ENCODE measurements at regions not wholly inside any gene's neighbourhood (a gene's known extent, or its start where the extent isn't known, plus 50 kb on each side); places are given as distances from the start of the nearest gene placed in this dataset.

- no peak for DNase-seq
Measured at GRCh38 chr12:111310076-111310870, 58.6 kb downstream of the PHETA1 start.

- DNase-seq: no peak
Measured at GRCh38 chr12:111309584-111309983, 59.3 kb downstream of the PHETA1 start.

- DNase-seq: no peak
Measured at GRCh38 chr12:111308473-111308872, 60.4 kb downstream of the PHETA1 start.

GRCh38 chr12:111304642-111305071 lies 64.2 kb downstream of the PHETA1 start:
- DNase-seq: no peak

- no peak for DNase-seq
Measured at GRCh38 chr12:111303531-111303930, 65.4 kb downstream of the PHETA1 start.

GRCh38 chr12:111298582-111299436 lies 70.1 kb downstream of the PHETA1 start:
- peak; percentile 42 for DNase-seq

GRCh38 chr12:111297703-111298426 lies 71.0 kb downstream of the PHETA1 start:
- DNase-seq: no peak

GRCh38 chr12:111296906-111297463 lies 71.9 kb downstream of the PHETA1 start:
- DNase-seq: no peak

GRCh38 chr12:111295176-111295575 lies 73.7 kb downstream of the PHETA1 start:
- no peak for DNase-seq

- DNase-seq: no peak
Measured at GRCh38 chr12:111293266-111294009, 75.5 kb downstream of the PHETA1 start.

GRCh38 chr12:111291357-111291756 lies 77.5 kb downstream of the PHETA1 start:
- DNase-seq: no peak

GRCh38 chr12:111288771-111289170 lies 80.1 kb downstream of the PHETA1 start:
- DNase-seq: no peak

GRCh38 chr12:111287125-111287900 lies 81.6 kb downstream of the PHETA1 start:
- DNase-seq: peak; percentile 95

- no peak for DNase-seq
Measured at GRCh38 chr12:111285200-111285599, 83.7 kb downstream of the PHETA1 start.

- no peak for DNase-seq
Measured at GRCh38 chr12:111284709-111285108, 84.2 kb downstream of the PHETA1 start.

- no peak for DNase-seq
Measured at GRCh38 chr12:111283966-111284365, 84.9 kb downstream of the PHETA1 start.

- DNase-seq: no peak
Measured at GRCh38 chr12:111283521-111283920, 85.4 kb downstream of the PHETA1 start.

- no peak for DNase-seq
Measured at GRCh38 chr12:111277570-111277969, 91.3 kb downstream of the PHETA1 start.

GRCh38 chr12:111276146-111276545 lies 92.7 kb downstream of the PHETA1 start:
- no peak for DNase-seq

- DNase-seq: no peak
Measured at GRCh38 chr12:111275308-111275707, 93.6 kb downstream of the PHETA1 start.

GRCh38 chr12:111274777-111275176 lies 94.1 kb downstream of the PHETA1 start:
- no peak for DNase-seq
